HG03565 (cell line): ENCODE measurements at regions not wholly inside any gene's neighbourhood (a gene's known extent, or its start where the extent isn't known, plus 50 kb on each side); places are given as distances from the start of the nearest gene placed in this dataset.

ENCODE experiments used
- ATAC-seq: cut with Tn5 transposase; IDR thresholded peaks from one replicate; pipeline ENCODE4 v1.9.1; 2021; ENCODE audit warnings: mild to moderate bottlenecking, moderate library complexity; ENCODE audit not compliant: unreplicated experiment

DNA sequence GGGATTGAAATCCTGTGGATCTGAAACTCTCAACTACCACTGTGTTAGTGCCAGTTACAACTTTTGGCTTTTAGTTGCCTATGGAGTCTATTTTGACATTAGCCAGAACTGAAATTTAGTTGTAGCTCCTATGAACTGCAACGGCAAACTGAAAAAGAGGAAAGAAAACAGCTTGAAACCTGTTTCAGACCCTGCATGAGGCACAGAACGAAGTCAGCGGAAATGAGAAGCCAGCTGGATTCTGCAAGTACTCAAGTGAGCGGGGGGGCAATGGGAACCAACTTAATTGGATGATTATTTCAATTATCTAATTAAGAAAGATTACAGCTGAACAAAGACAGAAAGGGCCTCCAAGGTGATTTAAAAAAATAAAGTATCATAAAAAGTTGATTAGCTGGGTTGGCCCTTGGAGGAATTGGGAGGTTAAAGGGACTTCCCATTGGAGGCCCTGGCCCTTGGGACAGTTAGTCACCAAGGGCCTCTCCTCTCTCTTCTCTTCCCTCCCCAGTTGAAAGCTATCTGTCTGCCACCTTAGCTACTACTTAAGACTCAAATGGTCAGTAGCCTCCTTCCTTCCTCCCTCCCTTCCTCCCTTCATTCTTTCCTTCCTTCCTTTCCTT, 352.1 kb downstream of the SHQ1 start:
- ATAC-seq, result no peak

DNA sequence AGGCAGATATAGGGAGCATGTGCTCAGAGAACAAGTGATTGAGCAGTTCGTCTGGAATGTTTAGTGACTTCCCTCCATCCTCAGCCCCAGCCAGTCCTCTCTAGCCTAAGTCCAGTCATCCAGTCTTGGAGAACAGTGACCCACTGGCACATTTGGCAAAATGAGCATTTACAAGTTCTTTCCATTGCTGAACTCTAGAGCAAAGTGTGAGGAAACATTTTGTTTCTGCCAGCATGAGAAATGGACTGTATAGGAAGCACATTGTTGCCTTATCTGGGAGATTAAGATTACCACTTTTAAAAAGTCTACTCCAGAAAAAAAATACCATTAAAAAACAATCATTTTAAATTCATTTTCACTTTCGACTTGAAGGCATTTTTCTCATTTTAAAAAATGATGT, 353.6 kb downstream of the SHQ1 start:
- no peak for ATAC-seq

DNA sequence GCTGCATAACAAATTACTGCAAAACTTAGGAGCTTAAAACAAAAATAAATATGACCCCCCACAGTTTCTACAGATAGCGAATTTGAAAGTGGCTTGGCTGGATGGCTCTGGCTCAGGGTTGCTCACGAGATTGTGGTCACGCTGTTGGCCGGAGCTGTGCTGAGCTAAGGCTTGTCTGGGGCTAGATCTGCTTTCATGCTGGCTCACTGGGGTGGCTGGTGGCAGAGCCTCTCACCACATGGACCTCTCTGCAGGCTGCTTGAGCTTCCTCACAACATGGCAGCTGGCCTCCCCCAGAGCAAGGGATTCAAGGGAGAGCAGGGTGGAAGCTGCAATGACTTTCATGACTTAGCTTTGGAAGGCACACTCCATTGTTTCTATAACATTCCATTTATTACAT, 354.1 kb downstream of the SHQ1 start:
- ATAC-seq, result no peak

DNA sequence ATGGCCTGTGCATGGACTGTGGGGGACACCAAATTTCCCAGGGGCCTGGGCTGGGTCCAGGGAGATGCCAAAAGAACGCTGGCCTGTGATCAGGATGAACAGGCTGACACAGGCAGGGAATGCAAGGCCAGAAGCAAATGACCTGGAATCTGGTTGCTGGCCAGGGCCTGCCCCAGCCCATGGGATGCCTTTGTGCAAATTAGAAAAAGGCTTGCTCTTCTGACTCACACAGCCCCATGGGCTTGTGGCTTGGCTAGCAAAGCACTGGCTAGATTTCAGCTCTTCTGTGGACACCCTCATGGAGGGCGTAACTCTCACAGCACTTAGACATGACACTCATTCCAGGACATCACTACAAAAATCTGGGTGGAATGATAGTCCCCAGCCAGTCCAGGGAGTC, 356.0 kb downstream of the SHQ1 start:
- ATAC-seq, result no peak

DNA sequence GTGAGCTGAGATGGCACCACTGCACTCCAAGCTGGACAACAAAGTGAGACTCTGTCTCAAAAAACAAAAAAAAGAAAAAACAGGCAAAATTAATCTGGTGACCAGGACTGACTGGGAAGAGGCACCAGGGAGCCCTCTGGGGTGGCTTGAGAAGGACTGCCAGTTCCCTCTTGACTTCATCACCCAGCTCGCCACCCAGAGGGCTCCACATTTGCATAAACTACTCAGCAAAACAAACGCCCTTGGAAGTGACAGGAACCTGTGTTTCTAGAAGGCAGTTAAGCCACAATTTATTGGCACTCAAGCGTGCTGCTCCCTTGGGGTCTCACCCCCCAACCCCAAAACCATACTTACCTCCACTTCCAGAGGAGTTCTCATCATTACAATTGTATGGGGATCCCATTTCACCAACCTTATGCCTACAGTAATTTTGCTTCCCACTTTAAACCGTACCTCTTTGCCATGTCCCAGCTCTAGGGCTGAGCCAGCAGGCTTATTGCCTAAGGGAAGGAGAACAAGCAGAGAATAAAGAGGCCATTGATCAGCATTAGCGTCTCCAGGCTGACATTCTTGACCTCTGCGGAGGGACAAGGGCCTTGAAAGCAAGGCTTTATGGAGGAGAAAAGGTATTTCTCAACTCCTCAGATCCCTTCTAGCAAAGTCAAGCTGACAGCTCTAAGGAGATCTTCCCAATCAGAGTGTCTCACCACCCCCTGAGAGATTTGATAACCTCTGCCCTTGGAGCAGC, 357.4 kb downstream of the SHQ1 start:
- no peak for ATAC-seq

DNA sequence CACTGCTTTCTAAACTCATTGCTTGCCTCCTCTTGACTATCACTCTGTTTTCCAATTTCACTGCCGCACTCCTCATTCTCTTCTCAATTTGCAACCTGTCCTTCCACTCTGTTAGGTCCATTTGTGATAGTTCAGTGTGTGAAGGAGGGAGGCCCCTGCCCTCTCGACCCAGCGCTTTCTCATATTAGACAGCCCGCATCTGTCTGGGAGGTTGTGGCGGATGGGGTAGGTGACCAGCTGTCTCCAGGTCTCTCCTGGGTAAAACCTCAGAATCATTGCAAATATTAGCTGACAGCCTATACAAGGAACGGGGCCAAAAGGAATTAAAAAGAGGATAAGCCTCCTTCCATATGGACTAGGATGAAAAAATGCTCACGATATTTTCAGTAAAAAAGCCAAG, 358.3 kb downstream of the SHQ1 start:
- no peak for ATAC-seq

DNA sequence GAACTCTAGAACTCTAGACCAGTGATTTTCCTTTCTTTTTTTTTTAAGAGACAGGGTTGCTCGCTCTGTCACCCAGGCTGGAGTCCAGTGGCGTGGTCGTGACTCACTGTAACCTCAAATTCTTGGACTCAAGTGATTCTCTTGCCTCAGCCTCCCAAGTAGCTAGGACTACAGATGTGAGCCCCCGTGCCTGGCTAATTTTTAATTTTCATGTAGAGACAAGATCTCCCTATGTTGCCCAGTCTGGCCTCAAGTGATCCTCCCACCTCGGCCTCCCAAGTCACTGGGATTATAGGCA, 359.6 kb downstream of the SHQ1 start:
- no peak for ATAC-seq

DNA sequence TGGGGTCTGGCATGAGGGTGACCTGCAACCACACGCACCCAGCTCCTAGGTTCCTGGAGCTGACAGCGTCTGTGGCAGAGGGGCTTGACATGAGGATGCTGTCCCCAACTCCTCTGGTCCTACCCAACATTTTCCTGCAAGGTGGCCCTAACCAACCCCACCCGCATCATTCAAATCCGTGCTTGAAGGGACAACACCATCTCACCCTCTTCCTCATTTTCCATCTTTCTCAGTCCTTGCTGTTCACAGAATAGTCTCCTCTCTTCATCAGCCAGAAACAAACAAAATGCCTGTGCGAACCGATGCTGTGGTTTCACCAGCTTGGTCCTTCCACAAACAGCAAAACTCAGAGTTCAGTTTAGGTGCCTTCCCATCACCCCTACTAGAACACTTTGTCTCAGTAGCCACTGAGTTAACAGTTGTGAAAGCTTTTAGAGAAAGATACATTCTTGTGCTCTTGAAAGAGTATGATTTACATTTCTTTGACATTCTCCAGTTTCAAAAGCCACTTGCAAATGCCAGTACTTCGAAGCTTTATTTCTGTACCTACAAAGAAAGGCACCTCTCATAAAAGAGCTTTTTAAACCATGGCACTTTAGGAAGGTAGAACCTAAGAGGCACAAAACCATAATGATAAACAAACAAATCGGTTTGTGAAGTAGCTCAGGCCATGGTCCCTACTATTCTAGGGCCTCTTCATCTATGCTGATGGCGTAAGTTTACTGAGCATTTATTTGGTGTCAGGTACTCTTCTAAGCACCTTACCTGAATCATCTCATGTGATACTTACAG, 360.1 kb downstream of the SHQ1 start:
- no peak for ATAC-seq

DNA sequence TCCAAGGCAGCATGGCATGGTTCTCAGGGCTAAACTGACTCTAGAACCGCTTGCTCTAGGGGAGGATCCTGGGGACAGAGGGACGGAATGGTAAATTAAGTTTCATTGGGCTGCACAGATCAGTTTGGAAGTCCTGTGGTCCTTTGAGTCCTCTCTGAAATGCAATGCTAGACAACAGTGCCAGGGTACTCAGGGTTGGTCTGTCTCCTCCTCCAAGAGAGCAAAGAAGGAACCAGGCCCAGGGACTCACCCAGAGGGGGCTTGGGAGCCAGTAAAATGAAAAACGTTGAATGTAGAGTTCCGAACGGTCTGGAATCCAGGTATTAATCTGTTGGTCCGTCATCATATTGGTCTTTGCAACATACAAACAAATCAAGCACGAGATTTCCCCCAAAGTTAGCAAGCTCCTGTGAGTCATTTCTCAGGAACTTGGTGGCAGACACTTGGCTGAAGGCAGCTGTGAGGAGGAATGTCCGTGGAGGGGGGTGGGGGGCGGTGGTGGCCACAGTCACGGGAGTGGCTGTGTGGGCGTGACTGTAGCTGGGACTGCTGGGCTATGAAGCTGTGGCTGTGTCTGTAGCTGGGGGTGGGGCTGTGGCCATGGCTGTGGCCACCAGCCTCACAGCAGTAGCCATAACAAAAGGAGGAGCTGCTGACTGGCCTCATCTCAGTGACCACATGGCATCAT, 361.0 kb downstream of the SHQ1 start:
- ATAC-seq, result no peak

DNA sequence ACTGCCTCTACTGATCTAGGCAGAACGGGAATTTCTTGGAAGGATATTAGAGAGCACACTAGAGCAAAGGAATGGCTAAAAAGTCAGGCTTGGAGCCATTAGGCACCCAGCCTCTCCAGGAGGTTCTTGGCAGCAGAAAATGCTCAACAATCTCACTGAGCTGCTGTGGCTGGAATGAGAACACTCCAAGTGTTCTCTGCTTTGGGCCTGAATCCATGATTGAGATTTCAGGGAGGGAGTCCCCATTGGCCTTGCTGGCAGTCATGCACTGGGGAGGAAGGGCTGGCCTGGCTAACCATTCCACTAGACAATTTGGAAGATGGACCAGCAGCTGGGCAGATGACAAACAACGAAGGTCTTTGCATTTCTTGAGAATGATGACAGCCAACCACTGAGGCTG, 362.6 kb downstream of the SHQ1 start:
- ATAC-seq, result no peak

DNA sequence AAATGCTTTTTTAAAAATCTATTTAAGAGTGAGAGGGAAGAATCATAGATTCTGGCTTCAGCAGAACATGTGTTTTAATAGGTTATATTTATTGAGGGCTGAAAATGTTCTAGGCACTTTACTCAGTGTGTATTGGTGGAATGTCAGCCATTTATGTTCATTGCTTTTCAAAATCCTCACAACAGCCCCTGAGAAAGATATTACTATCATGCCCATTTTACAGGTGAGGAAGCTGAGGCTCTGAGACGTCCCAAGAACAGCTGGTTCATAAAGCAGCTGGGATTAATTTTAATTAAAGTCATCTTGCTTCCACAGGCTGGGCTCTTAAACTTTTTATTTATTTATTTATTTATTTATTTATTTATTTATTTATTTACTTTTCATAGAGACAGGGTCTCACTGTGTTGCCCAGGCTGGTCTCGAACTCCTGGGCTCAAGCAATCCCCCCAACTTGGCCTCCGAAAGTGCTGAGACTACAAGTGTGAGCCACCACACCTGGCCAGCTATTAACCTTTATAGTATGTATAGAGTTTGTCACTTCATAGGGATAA, 364.6 kb downstream of the SHQ1 start:
- no peak for ATAC-seq

DNA sequence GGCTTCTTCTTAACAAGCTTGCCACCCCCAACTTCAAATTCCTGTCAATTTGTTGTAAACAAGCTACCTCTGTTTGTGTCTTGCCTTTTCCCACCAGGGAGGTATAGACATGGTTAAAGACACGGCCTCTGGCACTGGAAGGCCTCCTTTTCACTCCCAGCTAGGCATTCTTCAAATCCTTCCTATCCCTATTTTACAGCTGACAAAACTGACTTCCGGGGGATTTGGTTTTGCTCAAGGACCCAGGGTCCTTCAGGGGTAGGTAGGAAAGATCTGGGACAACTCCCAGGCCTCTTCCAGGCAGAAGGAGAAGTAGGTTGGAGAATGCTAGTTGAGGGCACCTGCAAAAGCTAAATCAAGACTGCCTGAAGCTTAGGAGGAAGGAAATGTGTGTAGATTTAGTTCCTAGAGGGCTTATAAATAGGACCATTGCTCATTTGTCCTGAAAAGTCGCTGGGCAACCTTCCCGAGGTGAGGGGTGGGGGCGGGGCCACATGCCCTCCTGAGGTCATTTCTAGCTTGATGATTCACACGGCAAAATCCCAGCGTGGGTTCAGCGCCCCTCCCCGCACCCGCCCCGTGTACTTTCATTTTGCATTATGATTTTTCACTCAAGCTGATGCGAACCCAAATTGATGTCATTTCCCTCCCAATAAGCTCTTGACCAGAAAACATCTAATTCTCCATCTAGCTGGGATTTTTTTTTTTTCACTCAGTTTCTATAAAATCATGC, 365.5 kb downstream of the SHQ1 start:
- no peak for ATAC-seq

DNA sequence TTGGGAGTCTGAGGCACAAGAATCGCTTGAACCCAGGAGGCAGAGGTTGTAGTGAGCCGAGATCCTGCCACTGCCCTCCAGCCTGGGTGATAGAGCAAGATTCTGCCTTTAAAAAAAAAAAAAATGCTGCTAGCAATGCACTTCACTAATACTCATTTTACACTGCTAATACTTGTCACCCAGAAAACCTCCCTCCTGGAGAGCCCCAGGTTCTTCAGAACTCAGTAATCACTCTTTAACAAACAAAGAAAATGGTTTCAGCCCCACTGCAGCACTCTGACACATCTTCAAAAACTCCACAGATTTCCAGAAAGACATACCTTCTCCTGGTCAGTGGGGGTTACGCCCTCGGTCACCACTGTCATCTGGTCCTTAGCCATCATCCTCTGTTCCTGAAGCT, 366.7 kb downstream of the SHQ1 start:
- ATAC-seq, result no peak

DNA sequence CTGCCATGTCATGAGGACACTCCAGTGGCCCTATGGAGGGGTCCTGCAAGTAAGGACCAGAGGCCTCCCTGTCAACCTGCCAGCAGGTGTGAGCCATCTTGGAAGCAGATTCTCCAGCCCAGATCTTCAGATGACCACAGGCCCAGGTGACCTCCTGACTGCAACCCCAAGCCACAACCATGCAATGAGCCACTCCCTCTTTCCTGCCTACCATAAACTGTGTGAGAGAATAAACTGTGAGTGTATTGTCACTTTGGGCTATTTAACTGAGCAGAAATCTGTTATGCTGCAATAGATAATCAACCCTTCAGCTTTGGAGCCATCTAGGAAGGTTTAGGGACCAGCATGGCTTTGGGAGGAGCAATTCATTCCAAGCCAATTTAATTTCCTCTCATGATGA, 367.9 kb downstream of the SHQ1 start:
- no peak for ATAC-seq

DNA sequence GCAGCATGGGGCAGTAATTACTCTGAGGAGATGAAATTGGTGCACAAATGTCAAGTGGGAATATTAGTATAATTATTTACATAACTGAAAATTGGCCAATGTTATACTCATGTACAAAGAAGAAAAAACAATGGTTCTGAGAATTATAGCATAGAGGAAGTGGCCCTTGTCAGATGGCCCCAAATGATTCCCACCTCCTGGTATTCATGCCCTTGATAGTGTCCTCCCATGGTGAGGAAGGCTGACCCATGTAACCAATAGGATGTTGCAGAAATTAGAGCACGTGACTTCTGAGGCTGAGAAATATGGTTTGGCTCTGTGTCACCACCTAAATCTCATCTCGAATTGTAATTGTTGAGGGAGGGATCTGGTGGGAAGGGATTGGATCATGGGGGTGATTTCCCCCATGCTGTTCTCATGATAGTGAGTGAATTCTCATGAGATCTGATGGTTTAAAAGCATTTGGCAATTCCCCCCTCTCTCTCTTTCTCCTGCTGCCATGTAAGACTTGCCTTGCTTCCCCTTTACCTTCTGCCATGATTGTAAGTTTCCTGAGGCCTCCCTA, 368.5 kb downstream of the SHQ1 start:
- no peak for ATAC-seq

DNA sequence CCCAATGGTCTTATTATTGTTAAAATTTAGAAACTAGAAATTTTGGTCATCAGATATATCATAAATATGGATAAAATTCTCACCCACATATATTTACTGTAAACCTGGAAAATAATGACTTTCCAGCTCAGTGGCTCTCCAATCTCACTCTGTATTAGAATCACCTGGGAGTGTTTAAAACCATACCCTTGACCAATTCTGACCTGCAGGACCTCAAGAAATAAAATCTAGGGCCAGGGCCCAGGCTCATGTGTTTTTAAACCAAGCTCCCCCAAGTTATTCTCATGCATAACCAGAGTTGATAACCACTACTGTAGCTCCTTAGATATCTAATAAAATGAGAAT, 372.1 kb downstream of the SHQ1 start:
- no peak for ATAC-seq

DNA sequence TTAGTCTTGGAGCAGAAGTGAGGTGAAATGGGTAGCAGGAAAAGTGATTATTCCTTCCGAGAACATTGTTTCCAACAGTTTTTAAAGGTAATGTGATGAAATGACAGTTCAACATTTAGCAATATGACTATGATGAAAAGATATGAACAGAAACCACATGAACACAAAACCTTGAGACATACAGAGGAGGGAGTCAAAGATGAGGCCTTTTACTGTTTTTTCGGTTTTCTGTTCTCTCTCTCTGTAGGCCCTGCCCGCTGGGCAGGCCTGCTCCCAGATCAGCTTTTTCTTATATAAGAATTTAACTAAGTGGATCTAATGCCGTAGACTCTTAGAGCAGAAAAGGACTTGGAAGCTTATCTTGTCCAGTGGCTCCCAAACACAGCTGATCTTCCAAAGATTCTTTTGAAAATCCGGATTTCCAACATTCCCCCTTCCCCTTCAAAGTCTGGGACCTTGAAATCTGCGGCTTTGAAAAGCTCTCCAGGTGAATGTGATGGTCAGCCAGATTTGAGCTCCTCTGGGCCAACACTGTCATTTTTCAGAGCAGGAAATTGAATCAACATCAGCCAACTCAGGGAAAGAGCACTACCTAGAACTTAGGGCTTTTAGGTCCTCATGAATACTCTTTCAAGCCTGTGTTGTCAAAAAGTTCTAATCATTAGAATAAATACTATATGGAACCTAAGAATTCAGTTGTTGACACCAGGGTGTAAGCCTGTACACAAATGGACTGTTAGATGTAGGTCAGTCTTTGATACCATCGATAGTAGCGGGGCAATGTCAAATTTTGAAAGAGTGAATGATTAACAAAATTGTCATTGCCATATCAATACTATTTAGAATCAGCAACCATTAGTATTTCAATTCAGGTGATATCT, 372.7 kb downstream of the SHQ1 start:
- no peak for ATAC-seq

DNA sequence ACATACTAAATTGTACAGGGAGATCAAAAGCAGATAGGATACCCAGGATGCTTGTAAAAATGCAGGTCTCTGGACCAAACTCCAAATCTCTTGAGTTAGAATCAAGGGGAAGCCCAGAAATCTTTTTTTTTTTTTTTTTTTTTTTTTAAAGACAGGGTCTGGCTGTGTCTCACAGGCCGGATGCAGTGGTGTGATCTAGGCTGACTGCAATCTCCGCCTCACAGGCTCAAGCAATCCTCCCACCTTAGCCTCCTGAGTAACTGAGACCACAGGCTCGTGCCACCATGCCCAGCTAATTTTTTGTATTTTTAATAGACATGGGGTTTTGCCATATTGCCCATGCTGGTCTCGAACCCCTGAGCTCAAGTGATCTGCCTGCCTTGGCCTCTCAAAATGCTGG, 373.5 kb downstream of the SHQ1 start:
- no peak for ATAC-seq

DNA sequence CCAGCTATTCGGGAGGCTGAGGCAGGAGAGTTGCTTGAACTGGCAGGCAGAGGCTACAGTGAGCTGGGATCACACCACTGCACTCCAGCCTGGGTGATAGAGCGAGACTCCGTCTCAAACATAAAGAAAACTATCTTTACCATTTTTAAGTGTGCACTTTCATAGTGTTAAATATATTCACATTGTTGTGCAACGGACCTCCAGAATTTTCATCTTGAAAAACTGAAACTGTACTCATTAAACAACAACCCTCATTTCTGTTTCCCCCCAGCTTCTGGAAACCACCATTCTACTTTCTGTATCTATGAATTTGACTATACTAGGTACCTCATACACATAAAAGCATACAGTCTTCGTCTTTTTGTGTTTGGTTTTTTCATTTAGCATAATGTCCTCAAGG, 375.1 kb downstream of the SHQ1 start:
- ATAC-seq, result peak; percentile 68
